ENCODE measurements at regions not wholly inside any gene's neighbourhood (a gene's known extent, or its start where the extent isn't known, plus 50 kb on each side); places are given as distances from the start of the nearest gene placed in this dataset.

GRCh38 chr9:88821746-88822106, 169.5 kb upstream of the S1PR3 start:
- Histone ChIP-seq H3K27me3 (ENCODE audit: control insufficient read depth in 1 of 2, insufficient read depth in 2 of 2, low read length in 2 of 2) (peaks cover 0 to 5% of the 10 kb centered on the region in 2 experiments; a peak in 2 of 5 replicates), H3K36me3 (replicated peaks in 1 of 2; ENCODE audit: control insufficient read depth in 1 of 2, insufficient read depth in 2 of 2, low read length in 2 of 2) (no peaks in the 10 kb centered on the region), H3K9ac (ENCODE audit: insufficient read depth, low read depth, low read length) (no peak overlapping the region), H3K79me2 (ENCODE audit: insufficient read depth, low read length) (no peaks in the 10 kb centered on the region), H3K4me2 (ENCODE audit: low read depth, low read length) (no peak overlapping the region), H3K9me3 (ENCODE audit: low read length) (no peaks in the 10 kb centered on the region), H2AFZ (ENCODE audit: low read length) (no peak overlapping the region), H3K4me3 (replicated peaks in 1 of 3; ENCODE audit: insufficient read depth in 1 of 3, low read depth in 2 of 3, low read length in 3 of 3) (no peak overlapping the region), H3K4me1 (ENCODE audit: insufficient read depth, low read length) (no peaks in the 10 kb centered on the region), H3K27ac (ENCODE audit: extremely low read length, insufficient read depth, low read length) (no peak overlapping the region), H4K20me1 (ENCODE audit: insufficient read depth, low read length) (no peaks in the 10 kb centered on the region)
- ChIA-PET POLR2A (no interaction called here), CTCF (ENCODE audit: low intra/inter-chr PET ratio, low total read pairs) (no interaction called here)
- FAIRE-seq (no peak), ATAC-seq (no peak), DNase-seq (ENCODE audit: low spot score) (no peak)
- no TSS peak for BruUV-seq (replicated peaks)
- TF ChIP-seq PPARG (CRISPR knock-in tag; conservative IDR thresholded peaks at IDR 0.05) (no peak), JUND (CRISPR knock-in tag; IDR thresholded peaks at IDR 0.05) (no peak), KAT8 (CRISPR knock-in tag; IDR thresholded peaks at IDR 0.05) (no peak), MED1 (CRISPR knock-in tag; IDR thresholded peaks at IDR 0.05) (no peak), MAF1 (CRISPR knock-in tag; IDR thresholded peaks at IDR 0.05; ENCODE audit: borderline replicate concordance) (no peak), ZNF615 (CRISPR knock-in tag; IDR thresholded peaks at IDR 0.05; ENCODE audit: borderline replicate concordance) (no peak), NFKB2 (CRISPR knock-in tag; IDR thresholded peaks at IDR 0.05; ENCODE audit: borderline replicate concordance) (no peak), SRY (CRISPR knock-in tag; IDR thresholded peaks at IDR 0.05) (no peak), RBM39 (IDR thresholded peaks at IDR 0.05; ENCODE audit: low read depth, low read length, poor library complexity, severe bottlenecking) (no peak)
- no CpG with 5 or more reads among the region's 1 CpG for WGBS (ENCODE audit: low lambda C conversion rate)
- in situ Hi-C loops (cut with HindIII; ENCODE audit: extremely low pct_ligation_motif_present, low pct_unique_long_range_greater_than_20kb) (no loop called here), intact Hi-C loops (cut with micrococcal nuclease; ENCODE audit: unreplicated experiment) (no loop called here)

GRCh38 chr9:88824711-88825110, 166.6 kb upstream of the S1PR3 start:
- Histone ChIP-seq H3K36me3 (replicated peaks in 1 of 2; ENCODE audit: control insufficient read depth in 1 of 2, insufficient read depth in 2 of 2, low read length in 2 of 2) (no peaks in the 10 kb centered on the region), H3K4me1 (ENCODE audit: insufficient read depth, low read length) (no peaks in the 10 kb centered on the region), H3K4me2 (ENCODE audit: low read depth, low read length) (no peak overlapping the region), H3K79me2 (ENCODE audit: insufficient read depth, low read length) (no peaks in the 10 kb centered on the region), H3K4me3 (replicated peaks in 1 of 3; ENCODE audit: insufficient read depth in 1 of 3, low read depth in 2 of 3, low read length in 3 of 3) (no peak overlapping the region), H4K20me1 (ENCODE audit: insufficient read depth, low read length) (no peaks in the 10 kb centered on the region), H3K9ac (ENCODE audit: insufficient read depth, low read depth, low read length) (no peak overlapping the region), H3K27me3 (ENCODE audit: control insufficient read depth in 1 of 2, insufficient read depth in 2 of 2, low read length in 2 of 2) (peaks cover 0 to 20% of the 10 kb centered on the region in 2 experiments; a peak in 3 of 5 replicates), H2AFZ (ENCODE audit: low read length) (no peak overlapping the region), H3K9me3 (ENCODE audit: low read length) (no peaks in the 10 kb centered on the region), H3K27ac (ENCODE audit: extremely low read length, insufficient read depth, low read length) (no peak overlapping the region)
- TF ChIP-seq LRRFIP1 (CRISPR knock-in tag; conservative IDR thresholded peaks at IDR 0.05), result no peak
- TF ChIP-seq ZNF816 (CRISPR knock-in tag; IDR thresholded peaks at IDR 0.05; ENCODE audit: borderline replicate concordance), result no peak
- FAIRE-seq (no peak), DNase-seq (ENCODE audit: low spot score) (no peak), ATAC-seq (no peak)
- WGBS (ENCODE audit: low lambda C conversion rate), result 38% methylated on average over 4 of the region's 4 CpGs
- intact Hi-C loops (cut with micrococcal nuclease; ENCODE audit: unreplicated experiment), result no loop called here
- CTCF ChIA-PET (ENCODE audit: low intra/inter-chr PET ratio, low total read pairs), result no interaction called here
- no TSS peak for BruUV-seq (replicated peaks)
- in situ Hi-C loops (cut with HindIII; ENCODE audit: extremely low pct_ligation_motif_present, low pct_unique_long_range_greater_than_20kb), result no loop called here
- POLR2A ChIA-PET, result no interaction called here
